ENCODE measurements at regions not wholly inside any gene's neighbourhood (a gene's known extent, or its start where the extent isn't known, plus 50 kb on each side); places are given as distances from the start of the nearest gene placed in this dataset.
"Not testable (repeated sequence)": the region's sequence is repeated elsewhere in the genome, so short reads cannot be mapped to it uniquely, and the experiment has no call there.

DNA sequence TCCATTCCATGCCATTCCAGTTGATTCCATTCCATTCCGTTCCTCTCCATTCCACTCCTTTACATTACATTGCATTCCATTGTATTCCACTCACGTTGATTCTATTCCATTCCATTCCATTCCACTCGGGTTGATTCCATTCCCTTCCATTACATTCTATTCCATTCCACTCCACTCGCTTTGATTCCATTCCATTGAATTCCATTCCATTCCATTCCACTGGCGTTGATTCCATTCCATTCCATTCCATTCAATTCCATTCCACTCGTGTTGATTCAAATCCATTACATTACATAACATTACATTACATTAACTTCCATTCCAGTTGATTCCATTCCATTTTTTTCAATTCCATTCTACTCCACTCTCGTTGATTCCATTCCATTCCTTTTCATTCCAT lies 1142.8 kb downstream of the RPIA start:
- POLR2A ChIA-PET: no interaction called here
- TF ChIP-seq EZH2phosphoT487 (IDR thresholded peaks at IDR 0.05; ENCODE audit: borderline replicate concordance, low read depth, low read length): no peak
- TF ChIP-seq, protein P1, sequence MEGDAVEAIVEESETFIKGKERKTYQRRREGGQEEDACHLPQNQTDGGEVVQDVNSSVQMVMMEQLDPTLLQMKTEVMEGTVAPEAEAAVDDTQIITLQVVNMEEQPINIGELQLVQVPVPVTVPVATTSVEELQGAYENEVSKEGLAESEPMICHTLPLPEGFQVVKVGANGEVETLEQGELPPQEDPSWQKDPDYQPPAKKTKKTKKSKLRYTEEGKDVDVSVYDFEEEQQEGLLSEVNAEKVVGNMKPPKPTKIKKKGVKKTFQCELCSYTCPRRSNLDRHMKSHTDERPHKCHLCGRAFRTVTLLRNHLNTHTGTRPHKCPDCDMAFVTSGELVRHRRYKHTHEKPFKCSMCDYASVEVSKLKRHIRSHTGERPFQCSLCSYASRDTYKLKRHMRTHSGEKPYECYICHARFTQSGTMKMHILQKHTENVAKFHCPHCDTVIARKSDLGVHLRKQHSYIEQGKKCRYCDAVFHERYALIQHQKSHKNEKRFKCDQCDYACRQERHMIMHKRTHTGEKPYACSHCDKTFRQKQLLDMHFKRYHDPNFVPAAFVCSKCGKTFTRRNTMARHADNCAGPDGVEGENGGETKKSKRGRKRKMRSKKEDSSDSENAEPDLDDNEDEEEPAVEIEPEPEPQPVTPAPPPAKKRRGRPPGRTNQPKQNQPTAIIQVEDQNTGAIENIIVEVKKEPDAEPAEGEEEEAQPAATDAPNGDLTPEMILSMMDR (conservative IDR thresholded peaks at IDR 0.05; ENCODE audit: low read length): no peak
- Histone ChIP-seq H3K36me3 (ENCODE audit: insufficient read depth, low read length) (no peaks in the 10 kb centered on the region), H2AFZ (ENCODE audit: low read length) (no peak overlapping the region), H3K79me2 (ENCODE audit: insufficient read depth, low read depth, low read length) (no peaks in the 10 kb centered on the region), H3K27ac (ENCODE audit: low read depth, low read length, poor library complexity, severe bottlenecking) (no peak overlapping the region), H3K9me3 (ENCODE audit: low read length) (no peaks in the 10 kb centered on the region; the same call in none of the 2 replicates), H3K9me2 (ENCODE audit: insufficient read depth, low read length) (no peaks in the 10 kb centered on the region), H3K4me2 (ENCODE audit: low read length) (no peak overlapping the region), H3K4me3 (ENCODE audit: low read depth, low read length, poor library complexity, severe bottlenecking) (no peak overlapping the region), H4K20me1 (ENCODE audit: insufficient read depth, low read length) (no peaks in the 10 kb centered on the region), H3K4me1 (ENCODE audit: insufficient read depth, low read length, poor library complexity, severe bottlenecking) (no peaks in the 10 kb centered on the region)
- DNase-seq (ENCODE audit: low spot score): no peak
- CTCF ChIA-PET (ENCODE audit: unreplicated experiment): no interaction called here
- intact Hi-C loops (cut with micrococcal nuclease; ENCODE audit: unreplicated experiment): no loop called here
- BruUV-seq (replicated peaks): no TSS peak

DNA sequence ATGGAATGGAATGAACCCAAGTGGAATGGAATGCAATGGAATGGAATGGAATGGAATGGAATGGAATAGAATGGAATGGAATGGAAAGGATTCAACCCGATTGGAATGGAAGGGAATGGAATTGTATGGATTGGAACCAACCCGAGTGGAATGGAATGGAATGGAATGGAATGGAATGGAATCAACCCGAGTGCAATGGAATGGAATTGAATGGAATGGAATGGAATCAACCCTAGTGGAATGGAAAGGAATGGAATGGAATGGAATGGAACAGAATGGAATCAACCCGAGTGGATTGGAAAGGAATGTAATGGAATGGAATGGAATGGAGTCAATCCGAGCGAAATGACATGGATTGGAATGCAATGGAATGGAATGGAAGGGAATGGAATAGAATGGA lies 1144.9 kb downstream of the RPIA start:
- H3K4me2 ChIP-seq (ENCODE audit: low read length); H4K20me1 ChIP-seq (ENCODE audit: insufficient read depth, low read length); H2AFZ ChIP-seq (ENCODE audit: low read length); POLR2A ChIA-PET; H3K9me2 ChIP-seq (ENCODE audit: insufficient read depth, low read length); H3K9me3 ChIP-seq (ENCODE audit: low read length); H3K4me1 ChIP-seq (ENCODE audit: insufficient read depth, low read length, poor library complexity, severe bottlenecking); CTCF ChIA-PET (ENCODE audit: unreplicated experiment); H3K4me3 ChIP-seq (ENCODE audit: low read depth, low read length, poor library complexity, severe bottlenecking); DNase-seq (ENCODE audit: low spot score); H3K36me3 ChIP-seq (ENCODE audit: insufficient read depth, low read length); BruUV-seq (replicated peaks); H3K27ac ChIP-seq (ENCODE audit: low read depth, low read length, poor library complexity, severe bottlenecking); intact Hi-C loops (cut with micrococcal nuclease; ENCODE audit: unreplicated experiment); H3K79me2 ChIP-seq (ENCODE audit: insufficient read depth, low read depth, low read length): not testable (repeated sequence)

- Histone ChIP-seq H3K4me1 (ENCODE audit: insufficient read depth, low read length, poor library complexity, severe bottlenecking) (no peaks in the 10 kb centered on the region), H3K36me3 (ENCODE audit: insufficient read depth, low read length) (no peaks in the 10 kb centered on the region), H3K9me3 (ENCODE audit: low read length) (no peaks in the 10 kb centered on the region; the same call in none of the 2 replicates), H3K79me2 (ENCODE audit: insufficient read depth, low read depth, low read length) (no peaks in the 10 kb centered on the region), H3K27ac (ENCODE audit: low read depth, low read length, poor library complexity, severe bottlenecking) (no peak overlapping the region), H3K9me2 (ENCODE audit: insufficient read depth, low read length) (no peaks in the 10 kb centered on the region), H2AFZ (ENCODE audit: low read length) (no peak overlapping the region), H4K20me1 (ENCODE audit: insufficient read depth, low read length) (no peaks in the 10 kb centered on the region), H3K4me2 (ENCODE audit: low read length) (no peak overlapping the region), H3K4me3 (ENCODE audit: low read depth, low read length, poor library complexity, severe bottlenecking) (no peak overlapping the region)
- ChIA-PET CTCF (ENCODE audit: unreplicated experiment) (no interaction called here), POLR2A (no interaction called here)
- no peak for DNase-seq (ENCODE audit: low spot score)
- intact Hi-C loops (cut with micrococcal nuclease; ENCODE audit: unreplicated experiment): no loop called here
- no TSS peak for BruUV-seq (replicated peaks)
- TF ChIP-seq EZH2phosphoT487 (IDR thresholded peaks at IDR 0.05; ENCODE audit: borderline replicate concordance, low read depth, low read length): no peak
These were observed 1146.6 kb downstream of the RPIA start for GRCh38 chr2:89837962-89838625.

DNA sequence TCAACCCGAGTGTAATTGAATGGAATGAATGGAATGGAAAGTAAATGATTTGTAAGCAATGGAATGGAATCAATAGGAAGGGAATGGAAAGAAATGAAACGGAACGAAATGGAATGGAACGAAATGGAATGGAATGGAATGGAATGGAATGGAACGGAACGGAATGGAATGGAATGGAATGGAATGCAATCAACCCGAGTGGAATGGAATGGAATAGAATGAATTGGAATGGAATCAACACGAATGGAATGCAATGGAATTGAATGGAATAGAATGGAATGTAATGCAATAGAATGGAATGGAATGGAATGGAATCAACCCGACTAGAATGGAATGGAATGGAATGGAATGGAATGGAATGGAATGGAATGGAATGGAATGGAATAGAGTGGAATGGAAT lies 1148.7 kb downstream of the RPIA start:
- H3K36me3 ChIP-seq (ENCODE audit: insufficient read depth, low read length); H3K4me3 ChIP-seq (ENCODE audit: low read depth, low read length, poor library complexity, severe bottlenecking); H3K9me2 ChIP-seq (ENCODE audit: insufficient read depth, low read length); intact Hi-C loops (cut with micrococcal nuclease; ENCODE audit: unreplicated experiment); H3K4me1 ChIP-seq (ENCODE audit: insufficient read depth, low read length, poor library complexity, severe bottlenecking); DNase-seq (ENCODE audit: low spot score); H2AFZ ChIP-seq (ENCODE audit: low read length); CTCF ChIA-PET (ENCODE audit: unreplicated experiment); H3K9me3 ChIP-seq (ENCODE audit: low read length); H3K4me2 ChIP-seq (ENCODE audit: low read length); H3K27ac ChIP-seq (ENCODE audit: low read depth, low read length, poor library complexity, severe bottlenecking); POLR2A ChIA-PET; H3K79me2 ChIP-seq (ENCODE audit: insufficient read depth, low read depth, low read length); BruUV-seq (replicated peaks); H4K20me1 ChIP-seq (ENCODE audit: insufficient read depth, low read length): not testable (repeated sequence)

DNA sequence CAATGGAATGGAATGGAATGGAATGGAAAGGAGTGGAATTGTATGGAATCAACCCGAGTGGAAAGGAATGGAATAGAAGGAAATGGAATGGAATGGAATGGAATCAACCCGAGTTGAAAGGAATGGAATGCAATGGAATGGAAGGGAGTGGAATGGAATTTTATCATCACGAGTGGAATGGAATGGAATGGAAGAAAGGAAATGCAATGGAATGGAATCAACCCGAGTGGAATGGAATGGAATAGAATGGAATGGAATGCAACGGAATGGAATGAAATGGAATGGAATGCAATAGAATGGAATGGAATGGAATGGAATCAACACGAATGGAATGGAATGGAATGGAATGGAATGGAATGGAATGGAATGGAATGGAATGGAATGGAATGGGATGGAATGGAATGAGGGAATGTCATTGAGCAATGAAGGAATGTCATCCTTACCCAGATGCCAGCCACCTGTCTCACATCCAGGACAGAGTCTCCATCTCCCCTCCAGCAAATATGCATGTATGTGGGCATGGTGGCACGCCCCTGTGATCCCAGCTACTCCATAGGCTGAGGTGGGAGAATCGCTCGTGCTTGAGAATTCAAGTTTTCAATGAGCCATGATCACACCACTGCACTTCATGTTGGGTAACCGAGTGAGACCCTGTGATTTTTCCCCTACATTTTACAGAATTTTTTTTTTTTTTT lies 1149.5 kb downstream of the RPIA start:
- BruUV-seq (replicated peaks); H3K9me3 ChIP-seq (ENCODE audit: low read length); H3K4me3 ChIP-seq (ENCODE audit: low read depth, low read length, poor library complexity, severe bottlenecking); H3K79me2 ChIP-seq (ENCODE audit: insufficient read depth, low read depth, low read length); intact Hi-C loops (cut with micrococcal nuclease; ENCODE audit: unreplicated experiment); H3K4me1 ChIP-seq (ENCODE audit: insufficient read depth, low read length, poor library complexity, severe bottlenecking); H3K4me2 ChIP-seq (ENCODE audit: low read length); POLR2A ChIA-PET; H3K9me2 ChIP-seq (ENCODE audit: insufficient read depth, low read length); H4K20me1 ChIP-seq (ENCODE audit: insufficient read depth, low read length); CTCF ChIA-PET (ENCODE audit: unreplicated experiment); H2AFZ ChIP-seq (ENCODE audit: low read length); H3K27ac ChIP-seq (ENCODE audit: low read depth, low read length, poor library complexity, severe bottlenecking); DNase-seq (ENCODE audit: low spot score); H3K36me3 ChIP-seq (ENCODE audit: insufficient read depth, low read length): not testable (repeated sequence)
